LNCaP clone FGC (cell line): ENCODE measurements at regions not wholly inside any gene's neighbourhood (a gene's known extent, or its start where the extent isn't known, plus 50 kb on each side); places are given as distances from the start of the nearest gene placed in this dataset.

ENCODE experiments used
- DNase-seq: peaks from one replicate; pipeline ENCODE4 v3.0.0-alpha.2; 2011; ENCODE audit warnings: low read depth
- H3K4me3 ChIP-seq: 2 replicates; pipeline ENCODE4 v1.5.1; 2011; ENCODE audit warnings: mild to moderate bottlenecking, low read depth, low read length, control low read depth
- CTCF ChIP-seq: IDR thresholded peaks from 2 replicates; pipeline ENCODE4 v1.5.1; 2012; ENCODE audit warnings: mild to moderate bottlenecking; ENCODE audit not compliant: control insufficient read depth, insufficient read depth; ENCODE audit errors: extremely low read depth

GRCh38 chr17:33504571-33504970 lies 211.5 kb upstream of the ASIC2 start:
- TF ChIP-seq CTCF: no peak
- no peak for DNase-seq
- no peak overlapping the region for H3K4me3 ChIP-seq

GRCh38 chr17:33506889-33507650 lies 214.0 kb upstream of the ASIC2 start:
- TF ChIP-seq CTCF: no peak
- H3K4me3 ChIP-seq: no peak overlapping the region
- DNase-seq: no peak

- no peak for TF ChIP-seq CTCF
- no peak for DNase-seq
Observed at GRCh38 chr17:33508215-33508614, 215.1 kb upstream of the ASIC2 start.

GRCh38 chr17:33509331-33509730 lies 216.2 kb upstream of the ASIC2 start:
- H3K4me3 ChIP-seq: no peak overlapping the region
- TF ChIP-seq CTCF: no peak
- DNase-seq: peak; percentile 42

More at GRCh38 chr17:33508215-33508614, 215.1 kb upstream of the ASIC2 start:
- no peak overlapping the region for H3K4me3 ChIP-seq

- TF ChIP-seq CTCF: no peak
- H3K4me3 ChIP-seq: no peak overlapping the region
- no peak for DNase-seq
Observed at GRCh38 chr17:33511670-33512069, 218.6 kb upstream of the ASIC2 start.

- no peak for TF ChIP-seq CTCF
- H3K4me3 ChIP-seq: no peak overlapping the region
- no peak for DNase-seq
Observed at GRCh38 chr17:33512113-33512512, 219.0 kb upstream of the ASIC2 start.

GRCh38 chr17:33513769-33514168 lies 220.7 kb upstream of the ASIC2 start:
- no peak for DNase-seq
- no peak for TF ChIP-seq CTCF
- no peak overlapping the region for H3K4me3 ChIP-seq
